Kidney (tissue), 13 donors: ENCODE measurements at regions not wholly inside any gene's neighbourhood (a gene's known extent, or its start where the extent isn't known, plus 50 kb on each side); places are given as distances from the start of the nearest gene placed in this dataset.

Experiments
- DNase-seq, 5 donors: peaks; one replicate each; pipeline ENCODE4 v3.0.0-alpha.2; 2013 to 2020
- FAIRE-seq: peaks from 2 replicates; lab custom pipeline; 2012; peaks lifted over from hg19 to GRCh38; lab: Jason Lieb, UNC
- H3K27ac ChIP-seq, 2 donors: one replicate each; pipeline ENCODE4 v1.7.0; 2013; ENCODE audit warnings: low read depth in 2 of 2, low read length in 2 of 2, inconsistent platforms in 1 of 2
- H3K27me3 ChIP-seq: one replicate; pipeline ENCODE4 v1.7.1; 2013; ENCODE audit warnings: low read length, inconsistent platforms; ENCODE audit not compliant: control insufficient read depth, insufficient read depth
- H3K36me3 ChIP-seq, 3 donors: one replicate each; pipeline versions ENCODE4 v1.7.0 to v1.7.1; 2013; ENCODE audit warnings: low read length in 3 of 3, control low read depth in 1 of 3, inconsistent platforms in 1 of 3; ENCODE audit not compliant: insufficient read depth in 3 of 3, control insufficient read depth in 2 of 3
- H3K4me1 ChIP-seq, 3 donors: one replicate each; pipeline versions ENCODE4 v1.7.0 to v1.7.1; 2013; ENCODE audit warnings: low read length in 3 of 3, inconsistent platforms in 1 of 3, low read depth in 1 of 3; ENCODE audit not compliant: control insufficient read depth in 2 of 3, insufficient read depth in 2 of 3
- H3K4me3 ChIP-seq, 3 donors: one replicate each; pipeline versions ENCODE4 v1.7.0 to v1.8.1; 2013; ENCODE audit warnings: low read length in 3 of 3, control low read depth in 1 of 3, inconsistent platforms in 1 of 3
- H3K9ac ChIP-seq, 3 donors: one replicate each; pipeline versions ENCODE4 v1.7.0 to v1.7.1; 2013; ENCODE audit warnings: low read length in 3 of 3, control low read depth in 1 of 3, inconsistent platforms in 1 of 3
- H3K9me3 ChIP-seq, 3 donors: one replicate each; pipeline versions ENCODE4 v1.7.0 to v1.7.1; 2013; ENCODE audit warnings: low read length in 3 of 3, control low read depth in 1 of 3, inconsistent platforms in 1 of 3; ENCODE audit not compliant: control insufficient read depth in 2 of 3, insufficient read depth in 1 of 3
- intact Hi-C: fragments of 100-400 bp; cut with DNase I; formaldehyde crosslinking; loops from one replicate; pipeline ENCODE4 v1.11.1; 2022
- TF ChIP-seq, protein P1 (sequence below): IDR thresholded peaks from 3 replicates; pipeline ENCODE4 v1.5.1; 2012; ENCODE audit warnings: mild to moderate bottlenecking, moderate library complexity, borderline replicate concordance; ENCODE audit not compliant: insufficient read depth; ENCODE audit errors: extremely low read depth
- donor health status: control.
- donor health status: control.
- donor health status: control.
- donor health status: control.
- donor health status: control.
- donor health status: DM: yes; HTN: yes; CAD: no.
- donor health status: Normal renal cell carcinoma (clear cell type).

DNA sequence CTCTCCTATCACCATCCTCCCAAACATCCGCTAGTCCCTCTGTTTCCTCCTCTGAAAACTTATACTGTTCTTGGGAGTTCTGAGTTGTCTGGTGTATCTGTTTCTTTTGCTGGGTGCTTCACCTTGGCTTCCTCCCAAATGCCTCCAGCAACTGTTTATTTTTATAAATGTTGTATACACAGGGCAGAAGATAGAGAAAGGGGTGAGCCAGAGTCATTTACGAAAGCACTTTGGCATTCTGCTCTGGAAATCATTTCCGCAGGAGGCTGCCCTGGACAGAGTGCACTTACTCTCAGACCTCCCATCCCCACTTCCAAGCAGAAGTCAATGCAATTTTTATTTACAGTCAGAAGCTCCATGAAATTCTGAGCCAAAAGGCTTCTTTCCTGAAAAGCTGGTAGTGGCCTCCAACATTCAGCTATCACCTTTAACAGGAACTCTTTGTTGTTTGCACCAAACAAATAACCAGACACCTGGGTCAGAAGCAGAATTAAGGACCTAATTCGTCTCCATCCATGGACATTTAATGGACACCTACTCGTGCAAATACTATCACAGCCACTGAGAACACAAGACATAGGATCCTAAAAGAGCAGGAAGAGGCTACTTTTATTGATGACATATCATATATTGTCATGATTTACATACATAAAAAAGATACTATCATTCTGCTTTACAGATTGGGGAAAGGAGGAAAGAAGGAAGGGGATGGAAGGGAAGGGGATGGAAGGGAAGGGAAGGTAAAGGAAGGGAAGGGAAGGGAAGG, 229.5 kb upstream of the PAPPA start:
- no peak for FAIRE-seq
- intact Hi-C loops: no loop called here
- no peak overlapping the region for H3K27ac ChIP-seq
- H3K4me1 ChIP-seq: no peaks in the 10 kb centered on the region
- DNase-seq: no peak
- H3K27me3 ChIP-seq: no peaks in the 10 kb centered on the region
- no peaks in the 10 kb centered on the region for H3K36me3 ChIP-seq
- no peaks in the 10 kb centered on the region for H3K9me3 ChIP-seq
- no peak overlapping the region for H3K9ac ChIP-seq
- TF ChIP-seq, protein P1, sequence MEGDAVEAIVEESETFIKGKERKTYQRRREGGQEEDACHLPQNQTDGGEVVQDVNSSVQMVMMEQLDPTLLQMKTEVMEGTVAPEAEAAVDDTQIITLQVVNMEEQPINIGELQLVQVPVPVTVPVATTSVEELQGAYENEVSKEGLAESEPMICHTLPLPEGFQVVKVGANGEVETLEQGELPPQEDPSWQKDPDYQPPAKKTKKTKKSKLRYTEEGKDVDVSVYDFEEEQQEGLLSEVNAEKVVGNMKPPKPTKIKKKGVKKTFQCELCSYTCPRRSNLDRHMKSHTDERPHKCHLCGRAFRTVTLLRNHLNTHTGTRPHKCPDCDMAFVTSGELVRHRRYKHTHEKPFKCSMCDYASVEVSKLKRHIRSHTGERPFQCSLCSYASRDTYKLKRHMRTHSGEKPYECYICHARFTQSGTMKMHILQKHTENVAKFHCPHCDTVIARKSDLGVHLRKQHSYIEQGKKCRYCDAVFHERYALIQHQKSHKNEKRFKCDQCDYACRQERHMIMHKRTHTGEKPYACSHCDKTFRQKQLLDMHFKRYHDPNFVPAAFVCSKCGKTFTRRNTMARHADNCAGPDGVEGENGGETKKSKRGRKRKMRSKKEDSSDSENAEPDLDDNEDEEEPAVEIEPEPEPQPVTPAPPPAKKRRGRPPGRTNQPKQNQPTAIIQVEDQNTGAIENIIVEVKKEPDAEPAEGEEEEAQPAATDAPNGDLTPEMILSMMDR: no peak
- H3K4me3 ChIP-seq: no peak overlapping the region

DNA sequence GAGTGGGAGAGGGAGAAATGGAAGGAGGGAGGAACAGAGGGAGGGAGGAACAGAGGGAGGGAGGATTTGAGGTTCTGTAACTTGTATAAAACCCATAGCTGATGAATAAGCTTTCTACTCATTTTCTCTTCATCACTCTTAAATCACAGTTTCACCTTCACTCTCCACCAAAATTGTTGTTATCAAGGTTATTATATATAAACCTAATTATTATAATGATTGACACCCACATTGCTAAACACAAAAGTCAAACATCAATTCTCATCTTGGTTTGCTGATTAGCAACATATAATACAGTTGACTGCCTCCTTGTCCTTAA, 229.0 kb upstream of the PAPPA start:
- Histone ChIP-seq H3K27me3 (no peaks in the 10 kb centered on the region), H3K9ac (no peak overlapping the region), H3K4me3 (no peak overlapping the region), H3K36me3 (no peaks in the 10 kb centered on the region), H3K27ac (no peak overlapping the region), H3K4me1 (no peaks in the 10 kb centered on the region), H3K9me3 (no peaks in the 10 kb centered on the region)
- intact Hi-C loops: no loop called here
- no peak for FAIRE-seq
- TF ChIP-seq, protein P1: no peak
- DNase-seq: no peak

DNA sequence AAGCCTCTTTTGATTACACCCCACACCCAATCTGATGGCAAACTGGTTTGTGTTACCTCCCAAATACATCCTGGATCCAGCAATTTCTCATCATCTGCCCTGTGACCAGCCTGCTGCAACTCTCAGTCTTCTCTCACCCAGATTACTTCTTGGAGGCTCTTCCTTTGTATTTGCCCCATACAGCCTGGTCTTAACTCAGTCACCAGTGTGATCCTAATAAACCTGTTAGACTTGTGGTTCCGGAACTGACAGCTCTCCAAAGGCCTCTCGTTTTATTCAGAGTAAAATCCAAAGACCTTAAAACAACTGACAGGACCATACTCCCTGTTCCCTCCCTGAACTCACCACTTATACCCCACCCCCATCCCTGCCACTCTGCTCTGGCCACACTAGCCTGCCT, 228.2 kb upstream of the PAPPA start:
- Histone ChIP-seq H3K36me3 (no peaks in the 10 kb centered on the region), H3K4me1 (no peaks in the 10 kb centered on the region), H3K9ac (no peak overlapping the region), H3K27me3 (no peaks in the 10 kb centered on the region), H3K27ac (no peak overlapping the region), H3K4me3 (no peak overlapping the region), H3K9me3 (no peaks in the 10 kb centered on the region)
- DNase-seq (no peak), FAIRE-seq (no peak)
- intact Hi-C loops: no loop called here
- TF ChIP-seq, protein P1: no peak

DNA sequence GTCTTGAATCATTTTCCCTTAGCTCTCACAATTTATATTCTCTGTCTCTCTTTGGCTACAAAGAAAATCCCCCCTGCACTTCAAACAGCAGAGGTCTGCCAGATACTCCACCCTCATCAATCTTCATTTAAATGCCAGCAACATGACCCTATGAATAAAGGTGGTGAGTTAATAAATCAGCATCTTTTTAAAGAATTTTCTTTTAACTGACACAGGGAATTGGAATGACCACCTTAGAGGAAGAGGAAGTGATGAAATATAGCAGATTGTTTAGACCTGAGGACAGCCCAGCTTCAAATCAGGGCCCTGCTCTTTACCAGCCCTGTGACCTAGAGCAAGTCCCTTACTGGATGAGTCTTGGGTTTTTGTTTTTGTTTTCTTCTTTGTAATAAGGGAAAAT, 223.1 kb upstream of the PAPPA start:
- Histone ChIP-seq H3K9me3 (no peaks in the 10 kb centered on the region), H3K9ac (no peak overlapping the region), H3K27ac (no peak overlapping the region), H3K4me1 (no peaks in the 10 kb centered on the region), H3K36me3 (no peaks in the 10 kb centered on the region), H3K27me3 (no peaks in the 10 kb centered on the region), H3K4me3 (no peak overlapping the region)
- DNase-seq (no peak), FAIRE-seq (no peak)
- intact Hi-C loops: no loop called here
- TF ChIP-seq, protein P1: no peak
